GM18505 (cell line): ENCODE measurements at regions not wholly inside any gene's neighbourhood (a gene's known extent, or its start where the extent isn't known, plus 50 kb on each side); places are given as distances from the start of the nearest gene placed in this dataset.

ENCODE experiments used
- ATAC-seq: cut with Tn5 transposase; IDR thresholded peaks from one replicate; pipeline ENCODE4 v1.9.1; 2021; ENCODE audit not compliant: unreplicated experiment
- POLR2A ChIP-seq: IDR thresholded peaks from 4 replicates; pipeline ENCODE4 v1.6.1; 2011; ENCODE audit warnings: borderline replicate concordance; ENCODE audit not compliant: insufficient read depth, insufficient read length; ENCODE audit errors: extremely low read depth

DNA sequence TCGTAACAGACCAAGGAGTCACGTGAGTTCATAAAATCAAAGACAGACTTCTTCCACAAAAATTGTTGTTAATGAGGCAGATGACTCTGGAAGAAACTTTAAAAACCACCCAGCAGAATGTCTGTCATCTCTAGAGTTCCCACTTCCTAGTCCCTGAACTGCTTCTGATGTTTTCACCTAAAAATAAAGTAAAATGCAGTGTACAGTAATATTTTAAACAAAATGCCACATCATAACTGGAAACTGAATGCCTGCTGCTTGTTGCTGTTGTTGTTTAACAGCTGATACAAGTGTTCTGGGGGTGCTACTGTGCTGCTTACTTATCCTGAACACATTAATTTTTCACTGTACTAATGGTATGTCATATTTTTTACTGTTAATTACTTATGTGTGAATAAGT, 577.2 kb downstream of the MTRR start:
- no peak for ATAC-seq

DNA sequence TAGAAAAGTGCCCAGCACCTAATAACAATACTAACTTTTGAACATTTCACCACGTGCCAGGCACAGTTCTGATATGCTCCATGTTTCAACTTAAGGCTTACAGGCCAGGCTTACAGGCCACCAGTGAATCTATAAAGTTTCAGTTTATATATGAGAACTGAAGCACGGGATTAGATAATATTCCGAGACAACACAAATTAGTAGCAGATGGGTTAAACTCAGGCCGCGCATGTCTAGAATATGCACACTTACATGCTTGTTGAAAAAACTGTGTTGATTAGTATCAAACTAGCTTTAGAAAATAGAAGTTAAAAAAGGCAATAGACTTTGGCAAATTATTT, 587.9 kb downstream of the MTRR start:
- TF ChIP-seq POLR2A: no peak
- ATAC-seq: no peak

More for the DNA sequence above, 577.2 kb downstream of the MTRR start:
- no peak for TF ChIP-seq POLR2A

- TF ChIP-seq POLR2A: peak; percentile 61
- peak; percentile 96 for ATAC-seq
Measured at GRCh38 chr5:8457187-8458037, 588.5 kb downstream of the MTRR start.

DNA sequence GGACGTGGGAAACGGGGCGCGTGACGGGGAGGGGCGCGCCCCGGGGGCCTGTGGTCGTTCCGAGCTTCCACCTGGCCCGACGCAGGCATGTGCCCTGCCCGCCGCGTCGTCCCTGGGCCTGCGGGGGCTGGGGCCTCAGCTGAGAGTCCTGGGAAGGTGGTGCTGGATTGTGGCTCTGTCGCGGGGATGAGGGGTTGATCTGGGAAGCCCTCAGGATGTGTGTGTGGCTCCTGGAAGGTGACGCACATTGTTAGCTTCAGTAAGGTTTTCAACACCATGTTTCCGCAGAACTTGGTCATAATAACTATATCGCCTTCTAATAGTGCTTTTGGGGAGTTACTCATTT, 589.1 kb downstream of the MTRR start:
- no peak for TF ChIP-seq POLR2A
- peak; percentile 20 for ATAC-seq

DNA sequence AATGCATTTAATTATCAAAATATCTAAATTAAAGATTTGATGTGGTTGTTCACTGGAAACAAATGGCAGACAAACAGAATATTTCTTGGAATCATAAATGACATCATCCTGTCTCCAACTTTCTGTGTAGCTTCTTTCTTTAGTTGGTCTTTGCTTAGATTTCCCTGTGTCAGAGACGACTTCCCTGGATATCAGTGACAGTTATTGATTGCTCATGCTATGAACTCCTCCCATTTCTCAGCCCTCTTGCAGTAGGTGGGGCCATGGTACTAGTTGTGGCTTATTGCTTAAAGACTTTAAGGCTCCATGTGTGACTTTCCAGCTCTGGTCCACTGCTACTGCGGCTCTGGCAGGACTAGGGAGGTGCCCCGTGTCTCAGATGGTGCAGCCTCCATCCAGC, 592.6 kb downstream of the MTRR start:
- TF ChIP-seq POLR2A: no peak
- ATAC-seq: no peak

GRCh38 chr5:8462565-8462964, 593.6 kb downstream of the MTRR start:
- no peak for TF ChIP-seq POLR2A
- no peak for ATAC-seq

- ATAC-seq: no peak
- TF ChIP-seq POLR2A: no peak
Measured at GRCh38 chr5:8470489-8470888, 601.5 kb downstream of the MTRR start.

DNA sequence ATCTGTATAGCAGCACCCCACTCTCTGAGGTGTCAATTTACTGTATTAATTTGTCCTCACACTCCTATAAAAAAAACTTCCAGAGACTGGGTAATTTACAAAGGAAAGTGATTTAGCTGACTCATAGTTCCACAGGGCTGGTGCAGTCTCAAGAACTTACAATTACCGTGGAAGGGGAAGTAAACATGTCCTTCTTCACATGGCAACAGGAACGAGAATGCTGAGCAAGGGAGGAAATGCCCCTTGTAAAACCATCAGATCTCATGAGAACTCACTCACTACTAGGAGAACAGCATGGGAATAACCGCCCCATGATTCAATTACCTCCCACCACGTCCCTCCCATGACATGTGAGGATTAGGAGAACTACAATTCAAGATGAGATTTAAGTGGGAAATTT, 602.6 kb downstream of the MTRR start:
- no peak for ATAC-seq
- no peak for TF ChIP-seq POLR2A

- no peak for TF ChIP-seq POLR2A
- ATAC-seq: no peak
Measured at GRCh38 chr5:8473016-8473415, 604.1 kb downstream of the MTRR start.

- TF ChIP-seq POLR2A: no peak
- no peak for ATAC-seq
Measured at GRCh38 chr5:8473827-8474568, 605.0 kb downstream of the MTRR start.

DNA sequence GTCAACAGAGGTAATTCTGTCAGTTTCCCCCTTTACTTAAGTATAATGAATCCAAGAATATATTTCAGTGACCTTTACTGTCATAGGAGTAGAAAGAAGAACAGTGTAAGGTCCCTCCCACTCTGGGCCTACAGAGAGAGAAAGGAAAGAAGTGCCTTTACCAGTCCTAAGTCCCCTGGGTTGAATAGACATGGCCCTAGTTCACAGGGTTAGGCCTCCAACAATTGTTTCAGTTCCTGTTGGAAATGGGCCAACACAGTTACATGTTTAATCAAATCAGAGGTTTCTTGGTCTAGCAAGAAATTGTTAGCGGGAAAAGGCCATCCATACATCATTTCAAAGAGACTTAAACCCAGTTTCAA, 605.6 kb downstream of the MTRR start:
- TF ChIP-seq POLR2A: no peak
- peak; percentile 50 for ATAC-seq

DNA sequence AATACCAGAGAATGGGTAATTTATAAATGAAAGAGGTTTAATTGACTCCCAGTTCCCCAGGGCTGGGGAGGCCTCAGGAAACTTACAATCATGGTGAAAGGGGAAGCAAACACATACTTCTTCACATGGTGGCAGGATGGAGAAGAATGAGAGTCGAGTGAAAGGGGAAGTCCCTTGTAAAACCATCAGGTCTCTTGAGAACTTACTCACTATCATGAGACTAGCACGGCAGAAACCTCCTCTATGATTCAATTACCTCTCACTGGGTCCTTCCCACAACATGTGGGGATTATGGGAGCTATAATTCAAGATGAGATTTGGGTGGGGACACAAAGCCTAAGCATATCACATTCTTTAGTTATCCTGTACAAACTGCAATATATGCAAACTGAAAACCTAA, 609.4 kb downstream of the MTRR start:
- no peak for TF ChIP-seq POLR2A

DNA sequence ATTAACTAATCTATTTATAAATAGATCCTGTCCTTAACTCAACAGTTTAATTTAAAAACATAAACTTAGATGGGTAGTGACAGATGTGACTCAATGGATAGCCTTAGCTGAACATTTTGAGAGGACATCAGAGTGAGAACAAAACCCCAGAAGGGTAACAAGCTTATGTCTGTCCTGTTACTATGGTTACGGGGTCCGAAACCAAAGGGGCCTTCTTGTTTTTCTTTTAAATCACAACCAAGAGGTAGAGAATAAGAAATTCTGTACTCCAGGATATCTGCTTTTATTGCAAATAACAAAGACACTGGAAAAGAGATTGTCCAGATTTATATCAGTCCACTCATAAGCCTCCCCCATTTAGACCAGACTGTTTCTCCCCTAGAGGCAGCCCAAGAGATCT, 612.1 kb downstream of the MTRR start:
- no peak for TF ChIP-seq POLR2A
- ATAC-seq: no peak

More for the DNA sequence above, 609.4 kb downstream of the MTRR start:
- ATAC-seq: no peak

GRCh38 chr5:8491254-8491653, 622.3 kb downstream of the MTRR start:
- ATAC-seq: no peak
- TF ChIP-seq POLR2A: no peak
